Spinal cord (tissue), 9 donors: ENCODE measurements at regions not wholly inside any gene's neighbourhood (a gene's known extent, or its start where the extent isn't known, plus 50 kb on each side); places are given as distances from the start of the nearest gene placed in this dataset.
"Not testable (repeated sequence)": the region's sequence is repeated elsewhere in the genome, so short reads cannot be mapped to it uniquely, and the experiment has no call there.

Experiments
- DNase-seq, 6 donors: peaks; one replicate each; pipeline versions ENCODE4 v3.0.0 to v3.0.0-alpha.2; 2013 to 2015; ENCODE audit warnings: low spot score in 6 of 6, low read depth in 4 of 6
- H3K27ac ChIP-seq: one replicate; pipeline ENCODE4 v1.5.1; 2013; ENCODE audit warnings: low read depth, low read length, control low read depth
- H3K27me3 ChIP-seq: one replicate; pipeline ENCODE4 v1.6.1; 2013; ENCODE audit warnings: low read length; ENCODE audit not compliant: control insufficient read depth, insufficient read depth
- H3K36me3 ChIP-seq: one replicate; pipeline ENCODE4 v1.6.1; 2013; ENCODE audit warnings: low read length; ENCODE audit not compliant: control insufficient read depth, insufficient read depth
- H3K4me1 ChIP-seq: one replicate; pipeline ENCODE4 v1.6.1; 2013; ENCODE audit warnings: low read length; ENCODE audit not compliant: control insufficient read depth, insufficient read depth
- H3K4me3 ChIP-seq: one replicate; pipeline ENCODE4 v1.5.1; 2013; ENCODE audit warnings: low read depth, low read length, control low read depth
- H3K9me3 ChIP-seq: one replicate; pipeline ENCODE4 v1.6.1; 2013; ENCODE audit warnings: low read length; ENCODE audit not compliant: control insufficient read depth, insufficient read depth
- WGBS: methylation state at CpG from one replicate; pipeline ENCODE4 v1.1.5; 2013; ENCODE audit warnings: missing lambda C conversion rate; ENCODE audit not compliant: insufficient coverage; 5-methylcytosine and 5-hydroxymethylcytosine counted together
- donor health status: healthy.

- no peaks in the 10 kb centered on the region for H3K4me1 ChIP-seq
- no peaks in the 10 kb centered on the region for H3K36me3 ChIP-seq
- DNase-seq: no peak
- 49% methylated on average over 9 of the region's 12 CpGs for WGBS
- no peaks in the 10 kb centered on the region for H3K9me3 ChIP-seq
- H3K27me3 ChIP-seq: no peaks in the 10 kb centered on the region
- H3K4me3 ChIP-seq: no peak overlapping the region
- no peak overlapping the region for H3K27ac ChIP-seq
Observed at GRCh38 chr6:37756135-37756534, 58.5 kb upstream of the MDGA1 start.

GRCh38 chr6:37752718-37753117 is 55.0 kb upstream of the MDGA1 start:
- H3K9me3 ChIP-seq: no peaks in the 10 kb centered on the region
- no peak for DNase-seq
- WGBS: 100% methylated on average over 2 of the region's 2 CpGs

GRCh38 chr6:37749367-37749766 is 51.7 kb upstream of the MDGA1 start:
- DNase-seq, H3K4me1 ChIP-seq, H3K9me3 ChIP-seq, H3K27ac ChIP-seq, H3K4me3 ChIP-seq, H3K36me3 ChIP-seq, H3K27me3 ChIP-seq: not testable (repeated sequence)
- 0% methylated on average over 1 of the region's 5 CpGs for WGBS

More at GRCh38 chr6:37752718-37753117, 55.0 kb upstream of the MDGA1 start:
- H3K4me1 ChIP-seq: no peaks in the 10 kb centered on the region
- no peak overlapping the region for H3K4me3 ChIP-seq
- H3K36me3 ChIP-seq: no peaks in the 10 kb centered on the region
- no peak overlapping the region for H3K27ac ChIP-seq
- no peaks in the 10 kb centered on the region for H3K27me3 ChIP-seq

GRCh38 chr6:37748118-37748517 is 50.4 kb upstream of the MDGA1 start:
- 23% methylated on average over 4 of the region's 7 CpGs for WGBS
- Histone ChIP-seq H3K27ac (no peak overlapping the region), H3K4me1 (no peaks in the 10 kb centered on the region), H3K36me3 (no peaks in the 10 kb centered on the region), H3K4me3 (no peak overlapping the region), H3K27me3 (no peaks in the 10 kb centered on the region), H3K9me3 (no peaks in the 10 kb centered on the region)
- peak in 1 of 6 donors; percentile 76 for DNase-seq
